HUDEP-2 (cell line): ENCODE measurements at regions not wholly inside any gene's neighbourhood (a gene's known extent, or its start where the extent isn't known, plus 50 kb on each side); places are given as distances from the start of the nearest gene placed in this dataset.
"Not testable (repeated sequence)": the region's sequence is repeated elsewhere in the genome, so short reads cannot be mapped to it uniquely, and the experiment has no call there.

ENCODE experiments used
- DNase-seq, 76 experiments: peaks; one replicate each; lab custom pipeline; 2025; ENCODE audit not compliant: unreplicated experiment in 76 of 76; lab: John Stamatoyannopoulos, UW

- DNase-seq, result no peak
Observed at GRCh38 chrX:9258421-9259104, 206.3 kb upstream of the TBL1X start.

- DNase-seq, result no peak
Observed at GRCh38 chrX:9260603-9261002, 204.3 kb upstream of the TBL1X start.

GRCh38 chrX:9267415-9267814, 197.4 kb upstream of the TBL1X start:
- no peak for DNase-seq

GRCh38 chrX:9269134-9269533, 195.7 kb upstream of the TBL1X start:
- no peak for DNase-seq

GRCh38 chrX:9271789-9272525, 192.9 kb upstream of the TBL1X start:
- no peak for DNase-seq

- no peak for DNase-seq
Observed at GRCh38 chrX:9273744-9274143, 191.1 kb upstream of the TBL1X start.

- no peak for DNase-seq
Observed at GRCh38 chrX:9278475-9279233, 186.2 kb upstream of the TBL1X start.

GRCh38 chrX:9279234-9279544, 185.7 kb upstream of the TBL1X start:
- no peak for DNase-seq

GRCh38 chrX:9280831-9281230, 184.0 kb upstream of the TBL1X start:
- DNase-seq, result no peak

GRCh38 chrX:9282325-9282724, 182.5 kb upstream of the TBL1X start:
- no peak for DNase-seq

- no peak for DNase-seq
Observed at GRCh38 chrX:9285342-9285771, 179.5 kb upstream of the TBL1X start.

- DNase-seq, result no peak
Observed at GRCh38 chrX:9286234-9286633, 178.6 kb upstream of the TBL1X start.

GRCh38 chrX:9291629-9292028, 173.2 kb upstream of the TBL1X start:
- no peak for DNase-seq

- no peak for DNase-seq
Observed at GRCh38 chrX:9293051-9293496, 171.8 kb upstream of the TBL1X start.

GRCh38 chrX:9293903-9294302, 171.0 kb upstream of the TBL1X start:
- DNase-seq, result no peak

GRCh38 chrX:9295551-9295950, 169.3 kb upstream of the TBL1X start:
- DNase-seq, result no peak

GRCh38 chrX:9298221-9298620, 166.6 kb upstream of the TBL1X start:
- DNase-seq, result no peak

- DNase-seq, result not testable (repeated sequence)
Observed at GRCh38 chrX:9299681-9300080, 165.2 kb upstream of the TBL1X start.

GRCh38 chrX:9301836-9302235, 163.0 kb upstream of the TBL1X start:
- no peak for DNase-seq

GRCh38 chrX:9302381-9302780, 162.5 kb upstream of the TBL1X start:
- no peak for DNase-seq

GRCh38 chrX:9308426-9308825, 156.4 kb upstream of the TBL1X start:
- DNase-seq, result no peak

- no peak for DNase-seq
Observed at GRCh38 chrX:9310616-9311015, 154.2 kb upstream of the TBL1X start.
